Tibial artery (tissue), 4 donors: ENCODE measurements at regions not wholly inside any gene's neighbourhood (a gene's known extent, or its start where the extent isn't known, plus 50 kb on each side); places are given as distances from the start of the nearest gene placed in this dataset.

Experiments
- DNase-seq, 2 donors: peaks; one replicate each; pipeline ENCODE4 v3.0.0-alpha.2; 2019
- H3K27ac ChIP-seq, 2 donors: fragments of 200-600 bp; sonication (generic) in 1 of 2; 1 replicate in 1 of 2; 2 replicates in 1 of 2; pipeline ENCODE4 v1.5.1; 2018 to 2019; ENCODE audit warnings: mild to moderate bottlenecking in 1 of 2
- H3K27me3 ChIP-seq, 2 donors: fragments of 200-600 bp; sonication (generic) in 1 of 2; one replicate each; pipeline versions ENCODE4 v1.5.1 to v1.6.0; 2016 to 2019
- H3K36me3 ChIP-seq, 3 donors: fragments of 200-600 bp; sonication (generic) in 2 of 3; one replicate each; pipeline ENCODE4 v1.5.1; 2016 to 2019; ENCODE audit warnings: mild to moderate bottlenecking in 2 of 3
- H3K4me1 ChIP-seq, 4 donors: fragments of 200-600 bp; sonication (generic) in 2 of 4; 1 replicate in 3 of 4; 2 replicates in 1 of 4; pipeline ENCODE4 v1.5.1; 2016 to 2019
- H3K4me3 ChIP-seq, 2 donors: fragments of 200-600 bp; sonication (generic) in 1 of 2; 1 replicate in 1 of 2; 2 replicates in 1 of 2; pipeline ENCODE4 v1.5.1; 2018 to 2019; ENCODE audit warnings: mild to moderate bottlenecking in 2 of 2
- H3K9me3 ChIP-seq, 3 donors: fragments of 200-600 bp; sonication (generic) in 1 of 3; one replicate each; pipeline ENCODE4 v1.5.1; 2016 to 2019
- intact Hi-C: fragments of 100-400 bp; cut with DNase I; formaldehyde crosslinking; loops from one replicate; pipeline ENCODE4 v1.15.0; 2023; ENCODE audit warnings: low total_unique reads
- TF ChIP-seq, protein P1 (sequence below), 2 experiments: fragments of 200-600 bp in 1 of 2; fragments of 450-650 bp in 1 of 2; IDR thresholded peaks; one replicate each; pipeline ENCODE4 v1.5.1; 2017 to 2019; ENCODE audit warnings: antibody characterized with exemption in 2 of 2, mild to moderate bottlenecking in 1 of 2, moderate library complexity in 1 of 2

DNA sequence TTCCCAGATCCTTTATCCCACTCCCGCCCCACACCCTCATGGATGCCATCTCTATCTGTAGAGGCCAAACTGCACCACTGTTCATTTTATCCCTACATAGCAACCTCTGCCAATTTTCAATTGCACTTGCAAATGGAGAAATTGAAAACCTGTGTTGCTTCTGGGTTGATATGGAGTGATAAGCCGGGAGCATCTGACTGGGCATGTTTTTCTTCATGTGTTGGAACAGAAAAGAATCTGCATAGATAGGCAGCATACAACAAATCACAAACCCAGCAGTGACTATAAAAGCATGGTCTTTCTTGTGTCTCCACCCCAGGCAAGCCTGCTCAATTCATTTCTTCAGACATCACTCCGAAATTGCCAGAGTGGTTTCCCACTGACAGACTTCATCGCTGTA, 608.8 kb upstream of the CAMK1G start:
- H3K27ac ChIP-seq = no peak overlapping the region
- DNase-seq = no peak
- TF ChIP-seq, protein P1, sequence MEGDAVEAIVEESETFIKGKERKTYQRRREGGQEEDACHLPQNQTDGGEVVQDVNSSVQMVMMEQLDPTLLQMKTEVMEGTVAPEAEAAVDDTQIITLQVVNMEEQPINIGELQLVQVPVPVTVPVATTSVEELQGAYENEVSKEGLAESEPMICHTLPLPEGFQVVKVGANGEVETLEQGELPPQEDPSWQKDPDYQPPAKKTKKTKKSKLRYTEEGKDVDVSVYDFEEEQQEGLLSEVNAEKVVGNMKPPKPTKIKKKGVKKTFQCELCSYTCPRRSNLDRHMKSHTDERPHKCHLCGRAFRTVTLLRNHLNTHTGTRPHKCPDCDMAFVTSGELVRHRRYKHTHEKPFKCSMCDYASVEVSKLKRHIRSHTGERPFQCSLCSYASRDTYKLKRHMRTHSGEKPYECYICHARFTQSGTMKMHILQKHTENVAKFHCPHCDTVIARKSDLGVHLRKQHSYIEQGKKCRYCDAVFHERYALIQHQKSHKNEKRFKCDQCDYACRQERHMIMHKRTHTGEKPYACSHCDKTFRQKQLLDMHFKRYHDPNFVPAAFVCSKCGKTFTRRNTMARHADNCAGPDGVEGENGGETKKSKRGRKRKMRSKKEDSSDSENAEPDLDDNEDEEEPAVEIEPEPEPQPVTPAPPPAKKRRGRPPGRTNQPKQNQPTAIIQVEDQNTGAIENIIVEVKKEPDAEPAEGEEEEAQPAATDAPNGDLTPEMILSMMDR (IDR thresholded peaks at IDR 0.05) = no peak
- intact Hi-C loops = no loop called here
- H3K9me3 ChIP-seq = no peaks in the 10 kb centered on the region
- no peaks in the 10 kb centered on the region for H3K4me1 ChIP-seq
- H3K4me3 ChIP-seq = no peak overlapping the region
- no peaks in the 10 kb centered on the region for H3K36me3 ChIP-seq
- no peaks in the 10 kb centered on the region for H3K27me3 ChIP-seq

DNA sequence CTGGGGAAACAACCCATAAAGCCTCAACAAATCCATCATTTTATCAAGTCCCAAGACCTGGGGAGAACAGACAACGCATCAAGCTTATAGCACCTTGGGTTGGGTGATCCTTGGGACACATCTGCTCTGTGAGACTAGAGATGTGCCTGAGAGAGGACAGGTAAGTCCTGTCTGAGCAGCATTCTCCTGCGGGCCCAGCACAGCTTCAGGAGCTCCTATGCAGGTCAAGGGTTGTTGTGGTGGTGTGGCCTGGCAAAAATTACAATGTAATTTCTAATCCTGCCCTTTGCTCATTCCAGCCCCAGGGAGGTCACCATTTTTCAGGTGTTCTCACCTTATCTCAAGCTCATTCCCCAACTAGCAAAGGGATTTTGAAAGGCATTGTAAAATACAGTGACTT, 608.1 kb upstream of the CAMK1G start:
- intact Hi-C loops = no loop called here

DNA sequence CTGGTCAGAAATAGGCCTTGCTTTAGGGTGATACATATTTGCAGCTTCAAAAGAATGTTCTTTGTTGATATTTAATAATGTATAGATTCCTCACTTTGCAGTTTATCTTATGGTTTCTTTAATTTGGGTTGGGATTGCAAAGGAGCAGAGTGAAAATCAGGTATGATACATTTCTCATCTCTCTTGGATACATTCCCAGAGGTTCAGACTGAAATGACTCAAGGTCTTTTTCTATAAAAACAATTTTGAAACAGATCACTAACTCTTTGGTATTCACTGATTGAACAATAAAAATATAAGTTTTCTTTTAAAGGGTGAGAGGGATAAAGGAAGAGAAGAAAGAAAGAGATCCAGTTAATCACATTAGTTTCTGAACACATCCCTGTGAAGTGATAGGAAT, 606.5 kb upstream of the CAMK1G start:
- Histone ChIP-seq H3K27me3 (no peaks in the 10 kb centered on the region), H3K9me3 (no peaks in the 10 kb centered on the region), H3K27ac (no peak overlapping the region), H3K4me1 (no peaks in the 10 kb centered on the region), H3K4me3 (no peak overlapping the region), H3K36me3 (no peaks in the 10 kb centered on the region)
- intact Hi-C loops = no loop called here
- no peak for DNase-seq
- TF ChIP-seq, protein P1 (IDR thresholded peaks at IDR 0.05) = no peak

More for the DNA sequence above, 608.1 kb upstream of the CAMK1G start:
- Histone ChIP-seq H3K4me3 (no peak overlapping the region), H3K4me1 (no peaks in the 10 kb centered on the region), H3K27ac (no peak overlapping the region), H3K27me3 (no peaks in the 10 kb centered on the region), H3K36me3 (no peaks in the 10 kb centered on the region), H3K9me3 (no peaks in the 10 kb centered on the region)
- TF ChIP-seq, protein P1 (IDR thresholded peaks at IDR 0.05) = no peak
- DNase-seq = no peak

DNA sequence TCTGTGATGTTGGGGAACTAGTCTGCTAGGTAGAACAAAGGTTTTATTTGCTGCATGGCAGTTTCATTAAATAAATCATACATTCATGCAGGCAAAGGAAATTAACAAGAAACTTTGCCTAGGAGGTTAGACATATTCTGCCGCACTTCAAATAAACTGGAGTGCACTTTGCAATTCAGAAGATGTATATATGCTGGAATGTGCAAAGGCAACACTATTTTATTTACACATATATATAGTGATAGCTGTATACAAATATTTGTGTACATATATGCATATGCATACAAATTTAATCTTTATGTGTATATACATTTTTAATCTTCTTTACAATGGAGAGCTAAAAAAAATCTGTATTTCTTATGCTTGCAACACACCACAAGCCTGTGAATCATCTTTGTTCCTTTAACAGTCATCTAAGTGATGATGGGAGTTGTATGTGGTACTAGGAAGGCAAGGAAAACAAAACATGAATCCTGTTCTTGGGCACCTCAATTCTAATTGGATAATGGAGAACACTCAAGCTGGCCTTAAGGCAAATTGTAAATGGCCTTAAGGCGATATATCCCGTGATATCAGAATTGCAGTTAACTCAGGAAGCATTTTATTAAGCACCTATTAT, 605.8 kb upstream of the CAMK1G start:
- Histone ChIP-seq H3K36me3 (no peaks in the 10 kb centered on the region), H3K27me3 (no peaks in the 10 kb centered on the region), H3K27ac (no peak overlapping the region), H3K9me3 (no peaks in the 10 kb centered on the region), H3K4me3 (no peak overlapping the region), H3K4me1 (no peaks in the 10 kb centered on the region)
- TF ChIP-seq, protein P1 (IDR thresholded peaks at IDR 0.05) = no peak
- intact Hi-C loops = no loop called here
- no peak for DNase-seq

DNA sequence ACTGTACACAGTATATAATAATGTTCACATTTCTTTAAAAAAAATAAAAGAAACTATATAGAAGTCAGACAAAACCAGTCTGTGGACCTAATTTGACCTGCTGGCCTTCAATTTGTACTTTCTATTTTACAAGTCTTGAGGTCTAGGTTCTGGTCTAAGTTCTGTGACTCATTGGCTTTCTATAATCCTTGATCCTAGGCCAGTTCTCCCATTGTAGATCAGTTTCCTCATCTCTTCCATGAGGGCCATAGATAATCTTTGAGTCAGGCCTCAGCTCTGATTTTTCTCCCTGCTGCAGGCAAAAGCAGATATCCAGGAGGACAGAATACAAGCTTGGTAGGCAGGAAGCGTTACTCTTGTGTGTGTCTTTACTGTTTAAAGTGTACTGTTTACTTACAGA, 603.7 kb upstream of the CAMK1G start:
- H3K9me3 ChIP-seq = no peaks in the 10 kb centered on the region
- TF ChIP-seq, protein P1 (IDR thresholded peaks at IDR 0.05) = no peak
- intact Hi-C loops = no loop called here
- no peak overlapping the region for H3K27ac ChIP-seq
- H3K4me3 ChIP-seq = no peak overlapping the region
- H3K27me3 ChIP-seq = no peaks in the 10 kb centered on the region
- no peak for DNase-seq
- H3K4me1 ChIP-seq = no peaks in the 10 kb centered on the region
- H3K36me3 ChIP-seq = no peaks in the 10 kb centered on the region

DNA sequence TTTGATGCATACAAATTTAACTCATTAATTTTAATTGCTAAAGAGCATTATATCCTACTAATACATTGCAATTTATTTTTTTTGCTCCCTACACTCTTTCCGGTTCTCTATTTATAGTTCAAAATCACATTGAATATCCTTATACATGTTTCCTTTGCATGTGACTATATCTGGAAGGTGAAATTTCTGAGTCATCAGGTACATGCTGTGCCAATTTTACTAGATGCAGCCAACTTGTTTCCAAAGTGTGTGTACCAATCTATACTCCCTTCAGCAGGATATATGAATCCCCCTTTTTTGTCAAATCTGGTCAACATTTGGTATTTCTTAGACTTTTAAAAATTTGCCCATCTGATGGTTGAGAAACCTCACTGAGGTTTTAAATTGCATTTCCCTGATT, 602.9 kb upstream of the CAMK1G start:
- no peaks in the 10 kb centered on the region for H3K9me3 ChIP-seq
- H3K36me3 ChIP-seq = no peaks in the 10 kb centered on the region
- H3K27ac ChIP-seq = no peak overlapping the region
- DNase-seq = no peak
- TF ChIP-seq, protein P1 (IDR thresholded peaks at IDR 0.05) = no peak
- H3K4me3 ChIP-seq = no peak overlapping the region
- intact Hi-C loops = no loop called here
- H3K27me3 ChIP-seq = no peaks in the 10 kb centered on the region
- H3K4me1 ChIP-seq = no peaks in the 10 kb centered on the region
